Skeletal muscle tissue (tissue), 4 donors: ENCODE measurements at regions not wholly inside any gene's neighbourhood (a gene's known extent, or its start where the extent isn't known, plus 50 kb on each side); places are given as distances from the start of the nearest gene placed in this dataset.

Experiments
- H3K27ac ChIP-seq: one replicate; pipeline ENCODE4 v1.7.0; 2013; ENCODE audit warnings: mild to moderate bottlenecking, low read depth, low read length, inconsistent platforms
- H3K27me3 ChIP-seq, 3 donors: one replicate each; pipeline ENCODE4 v1.7.0; 2013; ENCODE audit warnings: low read length in 3 of 3; ENCODE audit not compliant: control insufficient read depth in 3 of 3, insufficient read depth in 3 of 3
- H3K36me3 ChIP-seq, 3 donors: one replicate each; pipeline ENCODE4 v1.7.0; 2013; ENCODE audit warnings: low read length in 3 of 3; ENCODE audit not compliant: control insufficient read depth in 3 of 3, insufficient read depth in 3 of 3
- H3K4me1 ChIP-seq, 3 donors: one replicate each; pipeline ENCODE4 v1.7.0; 2013; ENCODE audit warnings: low read length in 3 of 3, mild to moderate bottlenecking in 3 of 3; ENCODE audit not compliant: control insufficient read depth in 3 of 3, insufficient read depth in 3 of 3
- H3K4me3 ChIP-seq, 3 donors: one replicate each; pipeline ENCODE4 v1.7.0; 2013; ENCODE audit warnings: low read length in 3 of 3
- H3K9ac ChIP-seq, 3 donors: one replicate each; pipeline ENCODE4 v1.7.0; 2013; ENCODE audit warnings: low read length in 3 of 3, mild to moderate bottlenecking in 3 of 3, moderate library complexity in 2 of 3, low read depth in 1 of 3
- H3K9me3 ChIP-seq, 3 donors: one replicate each; pipeline ENCODE4 v1.7.0; 2013; ENCODE audit warnings: low read length in 3 of 3; ENCODE audit not compliant: control insufficient read depth in 3 of 3
- small RNA-seq: library from RNA; depleted of rRNA; stranded (forward); fragments of <200 nt; gene quantifications from one replicate; pipeline ENCODE3, GENCODE V24; 2014
- donor health status: Osteomylitis.

GRCh38 chr1:234668577-234668955 is 58.6 kb upstream of the IRF2BP2 start:
- H3K9me3 ChIP-seq: no peaks in the 10 kb centered on the region
- no peak overlapping the region for H3K27ac ChIP-seq
- no peaks in the 10 kb centered on the region for H3K27me3 ChIP-seq

DNA sequence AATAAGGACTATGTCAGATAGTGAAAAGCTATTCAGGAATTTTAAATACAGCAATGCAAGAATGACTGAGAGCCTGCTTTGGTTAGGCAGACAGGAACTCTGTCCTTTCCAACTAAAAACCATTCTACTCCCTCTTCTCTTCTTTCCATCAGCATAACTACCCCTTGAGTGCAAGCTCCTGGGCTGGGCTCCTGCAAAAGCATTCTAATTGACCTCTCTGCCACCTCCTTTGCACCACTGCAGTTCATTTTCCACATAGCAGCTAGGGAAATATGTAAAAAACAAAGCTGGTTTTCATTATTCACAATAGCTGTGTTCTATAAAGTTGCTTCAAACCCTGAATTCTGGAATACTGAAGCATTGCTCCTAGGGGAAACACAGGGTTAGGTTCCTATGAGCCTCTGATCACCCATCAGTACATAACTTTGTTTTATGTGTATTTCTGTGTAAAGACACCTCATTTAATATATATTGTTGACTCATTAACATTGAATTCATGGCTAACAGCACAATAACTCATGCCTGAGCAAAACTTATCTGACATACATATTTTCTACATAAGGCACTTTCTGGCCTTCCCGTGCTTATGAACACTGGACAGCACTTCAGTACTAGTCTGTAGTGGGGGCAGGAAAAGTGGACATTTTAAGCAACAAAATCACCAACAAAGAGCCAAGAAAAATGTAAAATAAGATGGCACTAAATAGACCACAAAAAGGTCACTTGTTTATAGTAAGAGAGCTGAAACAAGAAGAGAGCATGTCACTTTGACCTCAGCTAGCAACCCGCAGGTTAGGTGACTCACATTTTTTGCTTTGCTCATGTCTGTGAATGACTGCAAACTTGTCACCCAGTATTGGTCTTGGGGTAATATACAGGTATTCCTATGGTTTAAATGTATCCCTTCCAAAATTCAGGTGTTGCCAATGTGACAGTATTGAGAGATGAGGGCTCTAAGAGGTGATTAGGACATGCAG is 57.9 kb upstream of the IRF2BP2 start:
- Histone ChIP-seq H3K27ac (no peak overlapping the region), H3K27me3 (no peaks in the 10 kb centered on the region), H3K36me3 (no peaks in the 10 kb centered on the region), H3K9ac (no peak overlapping the region), H3K4me3 (no peak overlapping the region), H3K4me1 (no peaks in the 10 kb centered on the region), H3K9me3 (no peaks in the 10 kb centered on the region)

More at GRCh38 chr1:234668577-234668955, 58.6 kb upstream of the IRF2BP2 start:
- Histone ChIP-seq H3K4me1 (no peaks in the 10 kb centered on the region), H3K9ac (no peak overlapping the region), H3K4me3 (no peak overlapping the region), H3K36me3 (no peaks in the 10 kb centered on the region)

- Histone ChIP-seq H3K27ac (no peak overlapping the region), H3K9ac (no peak overlapping the region)
These were observed 56.8 kb upstream of the IRF2BP2 start for GRCh38 chr1:234666761-234667160.

GRCh38 chr1:234665975-234666605 is 56.1 kb upstream of the IRF2BP2 start:
- Histone ChIP-seq H3K36me3 (no peaks in the 10 kb centered on the region), H3K27ac (no peak overlapping the region), H3K9ac (no peak overlapping the region), H3K9me3 (no peaks in the 10 kb centered on the region), H3K27me3 (no peaks in the 10 kb centered on the region), H3K4me3 (no peak overlapping the region), H3K4me1 (no peaks in the 10 kb centered on the region)

More at GRCh38 chr1:234666761-234667160, 56.8 kb upstream of the IRF2BP2 start:
- H3K4me3 ChIP-seq: no peak overlapping the region
- H3K27me3 ChIP-seq: no peaks in the 10 kb centered on the region
- H3K36me3 ChIP-seq: no peaks in the 10 kb centered on the region
- no peaks in the 10 kb centered on the region for H3K4me1 ChIP-seq
- H3K9me3 ChIP-seq: no peaks in the 10 kb centered on the region

GRCh38 chr1:234662148-234662547 is 52.2 kb upstream of the IRF2BP2 start:
- Histone ChIP-seq H3K4me1 (peaks cover 10 to 14% (median 13%) of the 10 kb centered on the region in 3 donors), H3K27ac (no peak overlapping the region), H3K4me3 (no peak overlapping the region), H3K27me3 (no peaks in the 10 kb centered on the region), H3K9ac (no peak overlapping the region), H3K36me3 (no peaks in the 10 kb centered on the region), H3K9me3 (no peaks in the 10 kb centered on the region)

GRCh38 chr1:234661317-234661928 is 51.4 kb upstream of the IRF2BP2 start:
- Histone ChIP-seq H3K36me3 (no peaks in the 10 kb centered on the region), H3K9ac (no peak overlapping the region), H3K27ac (no peak overlapping the region), H3K9me3 (no peaks in the 10 kb centered on the region), H3K4me1 (peaks cover 14 to 18% (median 15%) of the 10 kb centered on the region in 3 donors), H3K4me3 (no peak overlapping the region), H3K27me3 (no peaks in the 10 kb centered on the region)

GRCh38 chr1:234660536-234661316 is 50.7 kb upstream of the IRF2BP2 start:
- peaks cover 14 to 18% (median 15%) of the 10 kb centered on the region in 3 donors for H3K4me1 ChIP-seq
- H3K4me3 ChIP-seq: no peak overlapping the region
- no peak overlapping the region for H3K9ac ChIP-seq
- no peak overlapping the region for H3K27ac ChIP-seq
- H3K27me3 ChIP-seq: no peaks in the 10 kb centered on the region
- no peaks in the 10 kb centered on the region for H3K9me3 ChIP-seq
- no peaks in the 10 kb centered on the region for H3K36me3 ChIP-seq

Small RNA genes in the stretch of these regions (small RNA-seq; reads per million reads assigned to genes)
- 0.16 reads per million for gene RNY4P16
